Anterior cingulate cortex (tissue), 58 donors: ENCODE measurements at regions not wholly inside any gene's neighbourhood (a gene's known extent, or its start where the extent isn't known, plus 50 kb on each side); places are given as distances from the start of the nearest gene placed in this dataset.
A peak's percentile ranks its signal among the peaks of the same experiment; 100 is the strongest.
"Not testable (repeated sequence)": the region's sequence is repeated elsewhere in the genome, so short reads cannot be mapped to it uniquely, and the experiment has no call there.

Experiments
- DNase-seq, 58 donors: peaks; one replicate each; lab custom pipeline; 2025; lab: John Stamatoyannopoulos, UW

DNA sequence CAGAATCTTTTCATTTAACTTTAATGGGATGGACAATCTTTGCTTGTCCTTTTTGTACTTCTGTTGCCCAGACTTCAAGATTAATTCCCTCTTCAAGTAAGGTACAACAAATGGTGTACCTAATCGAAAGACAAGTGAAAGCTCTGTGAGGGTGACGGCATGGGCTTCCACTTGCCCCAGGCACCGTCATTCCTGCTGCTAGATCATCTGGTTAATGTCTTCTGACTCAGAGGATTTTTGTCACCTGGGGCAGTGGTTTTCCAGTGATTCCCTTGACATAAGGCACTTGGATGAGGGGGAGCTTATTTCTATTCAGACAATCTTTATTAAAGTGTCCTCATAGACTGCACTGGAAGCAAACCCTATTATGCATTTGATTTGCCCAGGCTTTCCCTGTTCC, 977.0 kb upstream of the AMELY start:
- DNase-seq: no peak

DNA sequence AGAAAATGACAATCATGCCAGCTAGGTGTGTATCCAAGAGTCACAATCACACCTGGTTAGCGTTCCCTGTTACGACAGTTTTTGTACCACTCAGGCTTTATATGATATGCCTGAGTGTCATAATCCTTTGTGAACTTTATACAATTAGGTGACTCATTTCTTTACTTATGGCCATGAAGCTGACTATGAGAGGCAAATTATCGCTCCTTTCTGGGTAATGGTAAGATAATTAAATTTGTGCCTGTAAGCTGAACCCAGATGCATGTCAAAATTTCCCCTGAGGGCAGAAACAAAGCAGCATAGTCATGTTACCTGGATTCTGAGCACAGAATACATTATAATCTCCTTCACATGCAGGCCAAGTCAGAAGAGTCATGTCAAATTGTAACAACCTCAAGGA, 970.1 kb upstream of the AMELY start:
- no peak for DNase-seq

DNA sequence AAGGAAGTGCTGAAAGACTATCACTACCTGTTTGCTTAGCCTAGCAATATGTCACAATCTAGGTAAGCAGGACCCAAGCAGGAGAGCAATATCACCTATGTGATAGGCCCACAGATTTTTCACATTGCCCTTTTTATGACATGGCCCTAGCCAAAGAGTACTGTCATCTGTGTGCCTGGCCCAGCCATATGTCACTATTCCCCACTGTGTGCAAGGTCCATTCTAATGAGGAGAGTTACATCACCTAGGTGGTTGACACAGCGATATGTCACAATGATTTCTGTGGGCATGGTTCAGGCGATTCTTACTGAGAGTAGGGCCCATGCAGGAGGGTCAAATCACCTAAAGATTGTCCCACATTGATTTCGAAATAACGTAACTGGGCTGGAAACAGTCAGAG, 967.7 kb upstream of the AMELY start:
- no peak for DNase-seq

DNA sequence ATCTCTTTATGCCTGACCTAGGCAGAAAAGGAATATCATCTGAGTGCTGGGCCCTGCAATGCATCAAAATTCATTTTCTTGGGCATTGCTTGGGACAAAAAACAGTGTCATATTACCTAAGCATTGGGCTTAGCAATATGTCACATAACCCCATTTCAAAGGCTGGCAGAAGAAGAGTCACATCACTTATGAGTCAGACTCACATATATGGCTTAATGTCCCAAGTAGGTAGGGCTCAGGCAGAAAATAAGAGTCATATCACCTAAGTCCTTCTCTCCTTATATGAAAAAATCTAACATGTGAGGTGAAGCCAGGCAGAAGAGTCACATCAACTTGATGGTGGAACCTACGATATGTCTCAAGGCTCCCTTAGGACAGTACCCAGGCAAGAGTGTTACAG, 967.2 kb upstream of the AMELY start:
- no peak for DNase-seq

DNA sequence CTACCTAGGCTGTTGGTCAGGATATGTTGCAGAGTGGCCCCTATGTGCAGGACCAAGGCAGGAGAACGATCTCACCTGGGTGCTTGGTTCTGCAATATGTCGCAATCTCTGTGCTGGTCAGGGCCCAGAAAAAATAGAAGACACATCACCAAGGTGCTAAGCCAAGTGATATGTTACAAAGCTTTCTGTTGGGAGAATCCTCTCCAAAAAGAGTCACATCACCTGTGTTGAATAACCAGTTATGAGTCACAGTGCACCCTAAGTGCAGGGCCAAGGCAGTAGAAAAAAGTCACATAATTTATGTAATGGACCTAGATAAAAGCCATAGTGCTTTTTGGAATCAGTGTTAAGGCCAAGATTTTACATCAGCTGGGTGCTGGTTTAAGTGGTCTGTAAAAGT, 965.9 kb upstream of the AMELY start:
- no peak for DNase-seq

DNA sequence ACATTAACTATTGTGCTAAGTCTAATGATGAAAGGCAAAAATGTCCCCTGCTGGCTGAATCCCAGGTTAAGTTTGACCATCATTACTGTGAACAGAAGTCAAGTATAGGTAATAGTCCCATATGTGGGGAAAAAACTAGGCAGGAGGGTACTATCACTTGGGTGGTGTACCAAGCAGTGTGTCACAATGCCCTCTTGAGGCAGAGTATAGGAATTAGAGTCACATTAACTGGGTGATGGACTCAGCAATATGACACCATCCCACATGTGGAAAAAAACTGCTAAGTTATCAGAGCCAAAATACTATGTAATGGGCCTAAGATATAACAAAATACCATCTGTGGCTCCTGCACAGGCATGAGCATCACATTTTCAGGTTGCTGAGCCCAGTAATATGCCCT, 962.5 kb upstream of the AMELY start:
- DNase-seq: peak in 5 of 58 donors; percentile 0 to 1 (median 0)

DNA sequence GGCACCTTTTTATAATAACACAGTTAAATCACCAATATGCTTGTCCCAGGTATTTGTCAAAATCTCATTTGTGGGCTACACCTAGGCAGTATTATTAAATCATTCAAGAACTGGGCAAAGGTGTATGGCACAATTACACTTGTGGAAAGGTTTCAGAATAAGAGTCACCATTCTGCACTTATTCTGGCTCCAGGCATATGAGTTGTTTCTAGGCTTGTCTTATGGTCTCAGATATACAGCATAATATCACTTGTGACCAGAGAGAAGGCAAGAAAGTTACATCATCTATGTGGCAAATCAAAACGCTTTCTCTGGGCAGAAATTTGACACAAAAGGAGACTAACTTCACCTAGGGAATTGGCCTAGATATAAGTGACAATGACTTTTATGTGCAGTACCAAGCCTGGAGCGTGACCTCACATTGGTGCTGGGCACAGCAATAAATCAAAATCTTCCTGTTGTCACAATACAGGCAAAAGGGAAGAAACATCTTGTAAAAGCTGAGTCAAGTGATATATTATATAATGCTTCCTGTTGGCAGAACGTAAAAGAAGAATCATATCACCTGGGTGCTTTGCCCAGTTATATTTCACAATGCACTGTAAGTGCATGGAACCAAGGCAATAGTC, 959.9 kb upstream of the AMELY start:
- DNase-seq: no peak

DNA sequence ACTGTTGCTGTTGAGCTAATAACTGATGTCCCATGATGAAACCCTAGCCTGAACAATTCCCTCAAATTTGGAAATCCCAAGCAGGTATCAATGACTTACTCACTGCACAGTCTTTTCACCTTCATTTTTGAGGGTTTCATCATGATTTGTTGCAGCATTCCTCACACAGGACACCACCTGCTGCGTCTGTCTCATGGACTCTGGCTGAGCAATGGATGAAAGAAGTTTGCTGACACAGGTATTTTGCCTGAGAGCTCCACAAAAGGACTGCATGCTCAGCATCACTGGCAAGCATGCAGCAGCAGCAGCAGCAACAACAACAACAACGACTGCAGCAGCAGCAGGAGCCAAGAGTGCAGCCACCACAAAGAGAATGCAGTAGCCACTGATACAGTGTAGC, 955.4 kb upstream of the AMELY start:
- DNase-seq: no peak

DNA sequence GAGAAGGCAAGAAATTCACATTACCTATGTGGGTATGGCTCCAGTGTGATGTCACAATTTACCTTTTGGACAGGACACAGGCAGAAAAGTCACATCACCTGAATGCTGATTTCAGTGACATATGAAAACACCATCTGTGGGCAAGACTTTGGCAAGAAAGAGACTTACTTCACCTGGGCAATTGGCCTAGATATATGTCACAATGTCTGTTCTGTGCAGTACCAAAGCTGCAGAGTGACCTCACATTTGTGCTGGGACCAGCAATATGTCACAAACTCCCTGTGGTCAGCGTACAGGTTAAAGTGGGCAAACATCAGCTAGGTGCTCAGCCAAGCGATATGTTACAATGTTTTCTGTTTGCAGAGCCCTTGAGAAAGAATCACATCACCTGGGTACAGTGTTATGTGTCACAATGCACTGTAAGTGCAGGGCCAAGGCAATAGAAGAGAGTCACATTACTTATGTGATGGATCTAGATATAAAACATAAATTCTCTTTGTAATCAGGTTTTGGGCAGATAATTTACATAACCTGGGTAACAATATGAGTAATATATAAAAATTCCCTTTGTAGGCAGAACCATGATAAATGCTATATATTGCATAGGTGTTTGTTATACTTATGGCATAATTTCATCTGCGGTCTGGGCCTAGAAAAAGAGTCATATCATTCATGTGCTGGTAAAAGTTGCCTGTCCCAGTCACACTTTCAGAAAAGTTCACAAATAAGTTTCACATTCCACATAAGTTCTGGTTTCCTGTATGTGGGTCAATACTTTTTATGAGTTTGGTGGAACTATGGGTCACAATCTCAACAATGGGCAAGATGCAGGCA, 949.4 kb upstream of the AMELY start:
- DNase-seq: no peak

DNA sequence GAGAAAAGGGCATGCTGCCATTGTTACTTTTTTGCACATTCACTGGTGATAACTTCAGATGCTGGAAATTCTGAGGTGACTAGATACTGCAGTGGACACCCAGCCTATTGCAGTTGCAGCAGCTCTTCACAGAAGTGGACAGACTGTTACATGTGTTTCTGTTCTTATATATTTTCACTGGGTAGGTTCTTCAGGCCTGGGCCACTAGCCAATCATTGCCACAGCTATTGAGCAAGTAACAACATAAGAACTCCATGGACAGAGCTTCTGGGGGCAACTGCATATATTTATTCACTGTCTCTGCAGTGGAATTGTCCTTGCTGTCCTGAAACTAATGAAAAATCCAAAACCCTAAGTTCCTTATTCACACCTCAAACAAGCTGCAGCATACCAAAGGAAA, 938.6 kb upstream of the AMELY start:
- DNase-seq: no peak

DNA sequence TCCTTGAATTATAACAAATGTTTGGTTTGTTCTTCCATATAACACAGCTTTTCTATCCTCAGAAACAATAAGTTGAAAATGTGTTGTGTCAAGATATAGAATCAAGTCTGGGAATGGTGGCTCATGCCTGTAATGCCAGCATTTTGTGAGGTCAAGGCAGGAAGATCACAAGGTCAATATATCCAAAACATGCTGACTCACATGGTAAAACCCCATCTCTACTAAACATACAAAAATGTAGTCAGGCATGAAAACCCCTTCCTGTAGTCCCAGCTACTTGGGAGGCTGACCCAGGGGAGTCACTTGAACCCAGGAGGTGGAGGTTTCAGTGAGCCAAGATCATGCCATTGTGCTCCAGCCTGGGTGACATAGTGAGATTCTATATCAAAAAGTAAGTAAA, 934.2 kb upstream of the AMELY start:
- DNase-seq: no peak

DNA sequence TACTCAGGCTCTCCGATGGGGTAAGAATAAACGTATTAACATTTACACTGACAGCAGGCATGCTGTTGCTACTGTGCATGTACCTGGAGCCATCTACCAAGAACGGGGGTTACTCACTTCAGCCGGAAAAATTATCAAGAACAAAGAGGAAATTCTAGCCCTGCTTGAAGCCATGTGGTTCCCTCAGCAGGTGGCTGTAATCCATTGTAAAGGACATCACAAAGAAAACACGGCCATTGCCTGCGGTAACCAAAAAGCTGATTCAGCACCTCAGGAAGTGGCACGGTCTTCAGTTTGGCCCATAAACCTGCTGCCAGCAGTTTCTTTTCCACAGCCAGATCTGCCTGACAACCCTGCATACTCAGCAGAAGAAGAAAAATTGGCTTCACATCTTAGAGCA, 925.5 kb upstream of the AMELY start:
- no peak for DNase-seq

DNA sequence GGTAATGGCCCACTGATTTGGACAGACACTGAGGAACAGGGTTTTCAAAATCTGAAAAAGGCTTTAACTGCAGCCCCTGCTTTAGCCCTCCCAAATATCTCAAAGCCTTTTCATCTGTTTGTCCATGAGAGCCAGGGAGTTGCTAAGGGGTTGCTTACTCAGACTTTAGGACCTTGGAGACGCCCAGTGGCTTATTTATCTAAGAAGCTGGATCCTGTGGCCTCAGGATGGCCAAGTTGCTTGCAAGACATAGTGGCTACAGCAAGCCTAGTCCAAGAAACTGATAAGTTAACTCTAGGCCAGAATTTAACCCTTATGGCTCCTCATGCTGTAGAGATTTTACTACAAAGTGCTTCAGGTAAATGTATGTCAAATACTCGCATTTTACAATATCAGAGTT, 924.8 kb upstream of the AMELY start:
- no peak for DNase-seq

DNA sequence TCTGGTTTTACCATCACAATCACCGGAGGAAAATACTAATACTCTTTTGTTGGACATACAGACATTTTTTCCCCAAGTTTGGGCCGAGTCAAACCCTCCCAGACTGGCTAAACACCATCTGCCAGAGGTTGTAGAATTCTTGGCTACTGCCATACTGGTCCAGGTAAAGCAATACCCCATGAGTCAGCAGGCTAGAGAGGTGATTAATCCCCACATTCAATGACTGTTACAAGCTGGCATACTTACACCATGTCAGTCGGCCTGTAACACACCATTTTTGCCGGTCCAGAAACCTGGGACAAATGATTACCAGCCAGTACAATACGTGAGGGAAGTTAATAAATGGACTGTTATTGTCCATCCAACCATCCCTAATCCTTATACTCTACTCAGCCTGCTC, 923.9 kb upstream of the AMELY start:
- no peak for DNase-seq

DNA sequence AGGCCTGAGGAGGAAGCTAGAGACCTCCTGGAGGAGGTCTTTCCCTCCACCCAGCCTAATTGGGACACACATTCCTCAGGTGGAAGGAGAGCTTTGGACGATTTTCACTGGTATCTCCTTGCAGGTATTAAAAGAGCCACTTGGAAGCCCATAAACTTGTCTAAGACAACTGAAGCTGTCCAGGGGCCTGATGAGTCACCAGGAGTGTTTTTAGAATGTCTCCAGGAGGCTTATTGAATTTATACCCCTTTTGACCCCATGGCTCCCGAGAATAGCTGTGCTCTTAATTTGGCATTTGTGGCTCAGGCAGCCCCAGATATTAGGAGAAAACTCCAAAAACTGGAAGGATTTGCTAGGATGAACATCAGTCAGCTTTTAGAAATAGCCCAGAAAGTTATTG, 922.7 kb upstream of the AMELY start:
- no peak for DNase-seq

DNA sequence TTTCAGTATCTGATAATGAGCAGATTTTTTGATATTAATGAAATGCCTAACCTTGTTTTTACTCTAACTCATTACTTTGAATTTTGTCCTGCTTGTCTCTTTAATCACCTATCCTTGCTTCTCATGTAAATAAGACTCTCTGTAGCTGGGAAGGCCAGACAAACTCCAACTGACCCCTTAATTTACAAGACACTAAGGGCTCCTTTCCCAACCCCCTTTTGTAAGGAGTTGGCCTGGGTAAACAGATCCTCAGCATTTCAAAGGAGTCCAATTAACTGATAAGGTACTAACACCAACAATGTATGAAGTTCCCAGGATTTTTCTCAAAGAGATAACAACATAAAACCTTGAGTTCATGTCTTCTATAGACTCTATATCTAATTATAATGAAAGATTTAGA, 919.3 kb upstream of the AMELY start:
- DNase-seq: not testable (repeated sequence)

DNA sequence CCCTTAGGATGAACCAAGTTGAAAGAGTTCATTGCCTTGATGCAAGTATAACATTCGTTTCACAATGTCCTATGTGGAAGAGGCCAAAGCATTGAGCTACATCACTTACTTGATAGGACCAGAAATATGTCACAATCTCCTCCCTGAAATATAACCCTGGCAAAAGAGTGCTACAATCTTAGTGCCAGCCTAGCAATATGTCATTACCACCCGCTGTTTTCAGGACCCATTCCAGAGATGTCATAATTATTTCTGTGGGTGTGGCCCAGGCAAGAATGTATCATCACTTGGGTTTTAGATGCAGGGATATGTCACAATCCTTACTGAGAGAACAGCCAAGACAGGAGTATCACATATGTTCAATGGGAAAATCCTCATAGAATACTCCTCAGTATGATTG, 915.0 kb upstream of the AMELY start:
- no peak for DNase-seq

DNA sequence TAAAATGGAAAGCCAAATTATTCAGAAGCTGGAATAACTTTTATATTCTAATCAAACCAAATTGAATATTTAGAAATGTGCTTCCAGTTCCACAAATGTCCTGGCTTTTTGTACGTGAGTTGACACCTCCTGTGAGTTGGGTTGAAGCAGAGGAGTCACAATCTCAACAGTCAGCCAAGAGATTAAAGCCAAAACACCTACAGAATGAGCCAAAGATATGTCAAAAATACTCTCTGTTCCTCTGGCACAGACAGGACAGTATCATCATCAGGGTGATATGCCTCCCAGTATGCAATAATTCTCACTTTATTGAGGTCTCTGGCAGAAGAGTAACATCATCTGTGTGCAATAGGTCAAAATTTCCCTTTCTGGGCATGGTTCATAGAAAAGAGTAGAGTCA, 914.3 kb upstream of the AMELY start:
- no peak for DNase-seq

DNA sequence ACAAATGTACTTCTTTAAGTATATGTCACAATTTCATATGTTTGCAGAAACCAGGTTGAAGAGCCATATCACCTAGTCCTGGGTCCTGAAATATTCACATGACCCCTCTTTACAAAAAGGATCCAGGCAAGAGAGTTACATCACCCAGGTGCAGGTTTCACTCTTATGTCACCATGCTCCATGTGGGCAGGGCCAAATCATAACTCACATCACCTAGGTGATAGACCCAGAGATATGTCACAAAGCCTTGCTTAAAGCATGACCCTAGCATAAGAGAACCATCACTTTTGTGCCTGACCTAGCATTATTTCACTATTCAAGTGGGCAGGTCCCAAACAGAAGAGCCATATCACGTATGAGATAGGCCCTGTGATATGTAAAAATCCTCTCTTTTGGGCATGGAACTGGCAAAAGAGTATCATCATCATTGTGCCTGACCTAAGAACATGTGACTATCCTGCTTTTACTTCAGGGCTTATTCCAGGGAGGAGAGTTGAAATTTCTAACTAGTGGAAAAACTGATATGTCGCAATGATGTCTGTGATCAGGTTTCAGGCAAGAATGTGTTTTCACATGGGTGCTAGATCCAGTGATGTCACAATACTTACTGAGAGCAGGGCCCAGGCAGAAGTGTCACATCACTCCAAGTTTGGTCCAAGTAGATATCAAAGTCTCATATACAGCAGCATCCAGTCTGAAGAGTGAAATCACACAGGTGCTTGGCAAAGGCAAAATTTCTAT, 909.9 kb upstream of the AMELY start:
- no peak for DNase-seq

DNA sequence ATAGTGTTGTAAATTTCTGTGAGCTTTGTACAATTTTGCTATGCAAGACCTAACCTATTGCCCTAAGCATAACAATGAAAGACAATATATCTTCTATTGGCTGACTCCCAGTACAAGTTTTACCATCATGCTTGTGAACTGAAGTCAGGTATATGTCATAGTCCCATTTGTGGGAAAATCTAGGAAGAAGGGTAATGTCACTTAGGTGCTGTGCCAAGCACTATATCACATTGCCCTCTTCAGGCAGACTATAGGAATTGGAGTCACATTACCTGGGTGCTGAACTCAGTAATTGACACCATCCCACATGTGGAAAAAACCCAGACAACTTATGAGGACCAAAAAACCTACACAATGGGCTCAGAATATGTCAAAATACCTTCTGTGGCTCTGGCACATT, 907.4 kb upstream of the AMELY start:
- DNase-seq: no peak

DNA sequence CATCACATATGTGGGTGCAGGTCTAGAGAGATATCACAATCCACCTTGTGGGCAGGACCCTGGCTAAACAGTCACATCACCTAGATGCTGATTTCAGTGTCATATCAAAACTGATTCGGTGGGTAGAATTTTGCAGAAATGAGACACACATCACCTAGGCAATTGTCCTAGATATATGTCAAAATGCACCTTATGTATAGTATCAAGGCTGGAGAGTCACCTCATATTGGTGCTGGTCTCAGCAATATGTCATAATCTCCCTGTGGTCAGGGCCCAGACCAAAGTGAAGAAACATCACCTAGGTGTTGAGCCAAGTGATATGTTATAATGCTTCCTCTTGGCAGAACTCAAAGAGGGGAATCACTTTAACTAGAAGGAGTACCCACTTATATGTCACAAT, 905.0 kb upstream of the AMELY start:
- DNase-seq: no peak

DNA sequence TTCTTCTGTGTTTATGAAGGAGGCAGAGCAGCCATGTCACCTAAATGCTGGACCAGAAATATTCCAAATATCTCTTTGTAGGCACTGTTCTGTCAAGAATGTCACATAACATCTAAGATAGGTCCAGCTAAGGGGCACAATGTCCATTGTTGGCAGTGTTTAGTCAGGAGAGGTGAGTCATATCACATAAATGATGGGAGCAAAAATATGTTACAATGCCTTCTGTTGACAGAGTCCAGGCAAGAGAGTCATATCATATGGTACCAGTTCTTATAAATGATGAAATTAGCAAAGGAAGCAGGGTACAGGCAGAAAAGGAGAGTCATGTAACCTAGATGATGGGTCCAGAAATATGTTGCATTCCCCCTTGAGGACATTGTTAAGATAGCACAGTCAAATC, 904.4 kb upstream of the AMELY start:
- no peak for DNase-seq
